ENCODE measurements at regions not wholly inside any gene's neighbourhood (a gene's known extent, or its start where the extent isn't known, plus 50 kb on each side); places are given as distances from the start of the nearest gene placed in this dataset.
"Not testable (repeated sequence)": the region's sequence is repeated elsewhere in the genome, so short reads cannot be mapped to it uniquely, and the experiment has no call there.

DNA sequence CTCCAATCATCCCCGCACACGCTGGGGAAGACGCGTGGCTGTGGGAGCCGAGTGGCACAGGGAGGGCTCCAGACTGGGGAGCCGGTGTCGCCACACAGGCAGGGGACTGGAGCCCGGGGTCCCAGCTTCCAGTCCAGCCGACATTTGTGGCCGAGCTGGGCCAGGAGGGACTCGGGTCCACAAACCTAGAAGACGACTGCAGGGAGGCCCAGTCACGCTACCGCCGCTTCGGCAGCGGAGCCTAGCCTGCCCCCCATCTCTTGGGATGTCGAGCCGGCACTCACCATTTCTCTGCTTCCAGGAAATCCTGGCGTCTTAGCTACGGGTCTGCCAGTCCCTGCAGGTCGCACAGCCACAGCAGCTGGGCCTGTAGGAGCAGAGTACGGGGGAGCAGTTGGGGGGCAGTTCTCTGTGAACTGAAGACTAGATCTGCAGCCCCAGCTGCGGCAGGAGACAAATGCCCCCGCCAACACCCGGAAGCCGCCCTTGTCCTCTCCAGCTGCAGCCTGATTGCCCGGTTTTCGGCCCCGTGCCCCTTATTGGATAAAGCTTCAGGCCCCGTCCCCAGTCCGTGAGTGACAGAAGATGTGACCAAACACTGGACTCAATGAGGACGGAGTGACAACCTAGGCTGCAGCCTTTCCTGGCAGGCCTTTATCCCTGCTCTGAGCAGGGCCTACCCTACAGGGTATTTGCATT lies 270.7 kb downstream of the ZNF33B start:
- DNase-seq (ENCODE audit: low read depth in 2 of 2): no peak

DNA sequence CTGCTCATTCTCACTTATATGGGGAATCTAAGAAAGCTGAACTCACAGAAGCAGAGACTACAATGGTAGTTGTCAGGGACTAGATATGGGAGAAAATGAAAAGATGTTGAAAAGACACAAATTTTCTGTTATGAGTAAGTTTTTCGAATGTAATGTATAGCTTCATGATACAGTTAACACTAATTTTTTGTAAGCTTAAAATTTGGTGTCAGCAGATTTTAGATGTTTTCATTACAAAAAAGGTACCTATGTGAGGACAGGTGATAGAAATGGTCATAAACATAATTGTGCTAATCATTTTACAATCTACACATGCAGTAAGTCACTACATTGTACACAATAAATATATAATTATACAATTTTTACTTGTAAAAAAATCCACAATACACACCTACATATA lies 286.6 kb downstream of the ZNF33B start:
- no peak for DNase-seq (ENCODE audit: low read depth in 2 of 2)

DNA sequence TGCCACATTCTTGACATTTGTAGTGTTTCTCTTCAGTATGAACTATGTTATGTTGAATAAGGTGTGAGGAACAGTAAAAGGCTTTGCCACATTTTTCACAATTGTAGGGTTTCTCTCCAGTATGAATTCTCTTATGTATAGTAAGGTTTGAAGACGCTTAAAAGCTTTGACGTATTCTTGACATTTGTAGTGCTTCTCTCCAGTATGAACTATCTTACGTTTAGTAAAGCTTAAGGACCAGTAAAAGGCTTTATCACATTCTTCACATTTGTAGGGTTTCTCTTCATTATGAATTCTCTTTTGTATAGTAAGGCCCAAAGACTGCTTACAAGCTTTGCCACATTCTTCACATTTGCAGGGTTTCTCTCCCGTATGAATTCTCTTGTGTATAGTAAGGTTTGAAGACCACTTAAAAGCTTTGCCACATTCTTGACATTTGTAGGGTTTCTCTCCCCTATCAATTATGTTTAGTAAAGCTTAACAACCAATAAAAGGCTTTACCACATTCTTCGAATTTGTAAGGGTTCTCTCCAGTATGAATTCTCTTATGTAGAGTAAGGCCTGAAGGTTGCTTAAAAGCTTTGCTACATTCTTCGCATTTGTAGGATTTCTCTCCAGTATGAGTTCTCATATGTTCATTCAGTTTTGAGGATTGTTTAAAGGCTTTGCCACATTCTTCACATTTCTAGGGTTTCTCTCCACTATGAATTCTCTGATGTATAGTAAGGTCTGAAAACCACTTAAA lies 301.6 kb downstream of the ZNF33B start:
- not testable (repeated sequence) for DNase-seq (ENCODE audit: low read depth in 2 of 2)

DNA sequence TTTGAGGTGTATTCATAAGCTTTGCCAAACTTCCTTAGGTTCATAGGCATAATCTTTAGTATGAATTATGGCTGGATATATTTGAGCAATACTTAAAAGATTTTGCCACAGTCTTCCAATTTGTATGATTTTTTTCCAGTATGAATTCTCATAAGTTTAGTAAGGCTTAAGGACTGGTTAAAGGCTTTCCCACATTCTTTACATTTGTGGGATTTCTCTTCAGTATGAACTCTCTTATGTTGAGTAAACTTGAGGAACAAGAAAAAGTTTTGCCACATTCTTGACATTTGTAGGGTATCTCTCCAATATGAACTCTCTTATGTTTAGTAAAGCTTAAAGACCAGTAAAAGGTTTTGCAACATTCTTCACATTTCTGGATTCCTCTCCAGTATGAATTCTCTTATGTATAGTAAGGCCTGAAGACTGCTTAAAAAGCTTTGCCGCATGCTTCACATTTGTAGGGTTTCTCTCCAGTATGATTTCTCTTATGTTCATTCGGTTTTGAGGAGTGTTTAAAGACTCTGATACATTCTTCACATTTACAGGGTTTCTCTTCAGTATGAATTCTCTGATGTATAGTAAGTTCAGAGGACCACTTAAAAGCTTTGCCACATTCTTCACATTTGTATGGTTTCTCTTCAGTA lies 302.6 kb downstream of the ZNF33B start:
- not testable (repeated sequence) for DNase-seq (ENCODE audit: low read depth in 2 of 2)

DNA sequence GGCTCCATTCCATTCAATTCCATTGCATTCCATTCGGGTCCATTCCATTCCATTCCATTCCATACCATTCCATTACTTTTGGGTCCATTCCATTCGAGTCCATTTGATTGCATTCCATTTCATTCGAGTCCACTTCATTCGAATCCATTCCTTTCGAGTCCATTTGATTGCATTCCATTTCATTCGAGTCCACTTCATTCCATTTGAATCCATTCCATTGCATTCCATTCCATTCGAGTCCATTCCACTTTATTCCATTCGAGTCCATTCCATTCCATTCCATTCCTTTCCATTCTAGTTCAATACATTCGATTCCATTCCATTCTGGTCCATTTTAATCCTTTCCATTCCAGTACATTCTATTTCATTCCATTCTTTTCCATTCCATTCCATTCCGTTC lies 334.0 kb downstream of the ZNF33B start:
- no peak for DNase-seq (ENCODE audit: low read depth in 2 of 2)

DNA sequence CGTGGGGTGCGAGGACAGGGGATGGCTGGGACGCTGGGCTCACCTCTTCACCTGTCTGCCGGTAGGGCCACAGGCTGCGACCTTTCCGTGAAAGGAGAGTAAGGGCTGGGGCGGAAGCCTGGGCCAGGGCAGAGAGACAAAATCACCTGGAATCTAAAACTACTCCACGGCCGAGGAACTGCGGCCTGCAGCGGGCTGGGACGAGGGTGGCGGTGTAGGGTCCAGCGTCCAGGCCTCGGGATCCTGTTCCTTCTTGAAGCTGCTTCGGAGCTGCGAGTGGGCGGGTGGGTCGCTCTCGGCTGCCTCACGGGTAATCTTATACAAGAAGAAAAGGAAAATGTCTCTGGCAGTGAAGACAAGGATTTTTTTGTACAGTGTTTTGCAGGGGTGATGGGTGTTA lies 356.5 kb downstream of the ZNF33B start:
- not testable (repeated sequence) for DNase-seq (ENCODE audit: low read depth in 2 of 2)

DNA sequence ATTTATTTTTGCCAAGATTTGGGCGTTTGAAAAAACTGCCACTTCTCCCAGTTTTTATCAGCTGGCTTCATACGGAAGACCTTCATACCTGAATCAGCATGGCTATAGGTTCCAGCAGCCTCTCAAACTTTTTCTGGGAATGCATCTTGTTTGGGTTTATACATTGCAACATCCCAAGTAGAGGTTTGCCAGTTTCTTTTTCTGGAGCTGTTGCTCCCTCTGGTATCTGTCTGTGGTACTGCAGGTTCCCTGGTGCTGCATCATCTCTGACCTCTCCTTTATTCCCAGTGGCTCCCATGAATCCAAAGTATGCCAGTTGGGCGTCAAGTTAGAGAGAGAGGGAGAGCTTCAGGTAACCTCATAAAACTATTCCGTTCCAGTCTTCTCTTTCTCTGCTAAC lies 368.6 kb downstream of the ZNF33B start:
- DNase-seq (ENCODE audit: low read depth in 2 of 2): not testable (repeated sequence)

DNA sequence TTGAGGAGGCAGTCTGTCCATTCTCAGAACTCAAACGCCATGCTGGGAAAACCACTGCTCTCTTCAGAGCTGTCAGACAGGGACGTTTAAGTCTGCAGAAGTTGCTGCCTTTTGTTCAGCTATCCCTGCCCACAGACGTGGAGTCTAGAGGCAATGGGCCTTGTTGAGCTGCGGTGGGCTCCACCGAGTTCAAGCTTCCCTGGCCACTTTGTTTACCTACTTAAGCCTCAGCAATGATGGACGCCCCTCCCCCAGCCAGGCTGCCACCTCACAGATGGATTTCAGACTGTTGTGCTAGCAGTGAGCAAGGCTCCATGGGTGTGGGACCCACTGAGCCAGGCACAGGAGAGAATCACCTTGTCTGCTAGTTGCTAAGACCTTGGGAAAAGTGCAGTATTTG lies 375.1 kb downstream of the ZNF33B start:
- DNase-seq (ENCODE audit: low read depth in 2 of 2): not testable (repeated sequence)

DNA sequence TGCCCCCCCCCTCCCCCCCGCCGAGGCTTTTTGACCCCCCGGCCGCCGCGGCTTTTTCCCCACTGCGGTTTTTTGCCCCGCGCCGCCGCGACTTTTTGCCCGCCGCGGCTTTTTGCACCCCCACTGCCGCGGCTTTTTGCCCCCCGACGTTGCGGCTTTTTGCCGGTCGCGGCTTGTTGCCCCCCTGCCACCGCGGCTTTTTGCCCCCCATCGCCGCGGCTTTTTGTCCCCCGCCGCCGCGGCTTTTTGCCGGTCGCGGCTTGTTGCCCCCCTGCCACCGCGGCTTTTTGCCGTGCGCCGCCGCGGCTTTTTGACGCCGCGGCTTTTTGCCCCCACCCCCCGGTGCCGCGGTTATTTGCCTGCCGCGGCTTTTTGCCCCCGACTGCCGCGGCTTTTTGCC lies 395.4 kb downstream of the ZNF33B start:
- not testable (repeated sequence) for DNase-seq (ENCODE audit: low read depth in 2 of 2)

DNA sequence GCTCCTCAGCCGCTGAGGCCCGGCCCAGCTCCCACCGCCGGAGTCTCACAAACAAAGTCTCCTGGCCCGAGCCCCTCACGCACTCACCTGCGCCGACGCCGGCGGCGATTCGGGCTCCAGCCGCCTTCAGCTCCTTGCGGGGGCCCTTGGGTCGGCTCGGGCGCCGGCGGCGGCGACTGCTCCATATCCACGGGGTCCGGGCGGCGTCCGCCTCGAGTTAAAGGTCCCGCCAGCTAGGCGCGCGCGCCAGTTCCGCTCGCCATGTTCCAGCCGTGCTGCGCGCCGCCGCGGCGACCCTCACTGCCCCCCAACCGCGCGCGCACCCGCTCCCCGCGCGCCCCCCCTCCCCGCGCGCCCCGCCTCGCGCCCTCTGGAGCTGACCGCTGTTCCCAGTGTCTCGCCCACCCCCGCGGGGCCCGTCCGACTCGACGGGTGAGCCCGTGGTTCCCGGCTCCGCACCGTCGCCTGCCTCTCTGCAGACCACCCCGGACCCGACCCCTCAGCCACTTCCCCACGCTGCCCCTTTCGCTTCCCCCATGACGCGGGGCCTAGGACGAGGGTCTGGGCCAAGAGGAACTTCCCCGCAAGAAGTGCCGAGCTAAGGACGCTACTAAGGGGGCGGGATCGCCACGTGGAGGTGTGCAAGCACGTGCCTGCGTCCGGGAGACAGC lies 396.1 kb downstream of the ZNF33B start:
- DNase-seq (ENCODE audit: low read depth in 2 of 2): no peak

DNA sequence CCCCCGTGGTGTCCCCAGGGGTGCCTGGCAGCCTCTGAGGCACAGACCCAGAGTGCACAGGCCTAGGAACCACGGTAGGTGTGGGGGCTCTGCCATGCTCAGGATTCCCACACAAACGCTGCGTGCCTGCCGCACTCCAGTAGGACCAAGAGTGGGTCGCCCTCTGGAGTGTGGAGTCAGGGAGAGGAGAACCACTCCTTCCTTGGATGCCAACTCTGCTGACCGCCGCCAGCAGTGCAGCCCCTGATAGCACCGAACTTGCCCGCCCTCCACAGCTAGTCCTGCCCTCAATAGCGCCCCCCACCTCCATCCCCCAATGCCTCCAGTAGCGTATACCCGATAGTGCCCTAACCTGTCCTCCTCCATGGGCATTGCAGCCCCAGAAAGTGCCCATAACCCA lies 402.0 kb downstream of the ZNF33B start:
- not testable (repeated sequence) for DNase-seq (ENCODE audit: low read depth in 2 of 2)

DNA sequence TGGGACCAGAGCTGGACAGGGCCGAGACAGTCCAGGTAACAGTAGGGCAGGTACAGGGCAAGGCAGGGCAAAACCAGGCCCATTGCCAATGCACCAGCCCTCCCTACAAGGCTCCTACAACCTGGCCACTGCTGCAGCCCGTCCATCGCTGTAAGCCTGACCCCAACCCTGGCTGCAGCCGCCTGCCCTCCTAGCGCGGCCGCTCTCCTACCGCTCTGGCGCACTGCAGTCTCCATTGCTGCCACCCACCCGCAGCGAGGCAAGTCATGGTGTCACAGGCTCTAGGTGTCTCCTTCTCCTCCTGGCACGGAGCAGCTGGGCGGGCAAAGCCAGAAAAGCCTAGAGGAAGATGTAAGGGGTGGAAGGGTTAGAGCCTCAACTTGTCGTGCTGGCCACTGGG lies 402.6 kb downstream of the ZNF33B start:
- not testable (repeated sequence) for DNase-seq (ENCODE audit: low read depth in 2 of 2)

DNA sequence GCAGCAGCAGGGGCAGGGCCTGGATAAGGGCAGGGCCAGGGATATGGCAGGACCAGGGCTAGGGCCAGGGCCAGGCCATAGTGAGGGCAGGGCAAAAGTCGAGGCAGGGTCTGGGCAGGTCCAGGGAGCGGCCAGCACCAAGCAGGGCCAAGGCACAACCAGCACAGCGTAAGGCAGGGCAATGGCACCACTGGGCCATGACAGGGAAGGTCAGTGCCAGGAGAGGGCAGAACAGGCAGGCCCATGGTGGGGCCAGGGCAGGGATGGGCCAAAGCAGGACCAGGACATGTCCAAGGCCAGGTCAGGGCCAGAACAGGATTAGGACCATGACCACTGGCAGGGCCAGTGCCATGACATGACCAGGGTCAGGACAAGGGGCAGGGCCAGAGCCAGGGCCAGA lies 403.1 kb downstream of the ZNF33B start:
- not testable (repeated sequence) for DNase-seq (ENCODE audit: low read depth in 2 of 2)

DNA sequence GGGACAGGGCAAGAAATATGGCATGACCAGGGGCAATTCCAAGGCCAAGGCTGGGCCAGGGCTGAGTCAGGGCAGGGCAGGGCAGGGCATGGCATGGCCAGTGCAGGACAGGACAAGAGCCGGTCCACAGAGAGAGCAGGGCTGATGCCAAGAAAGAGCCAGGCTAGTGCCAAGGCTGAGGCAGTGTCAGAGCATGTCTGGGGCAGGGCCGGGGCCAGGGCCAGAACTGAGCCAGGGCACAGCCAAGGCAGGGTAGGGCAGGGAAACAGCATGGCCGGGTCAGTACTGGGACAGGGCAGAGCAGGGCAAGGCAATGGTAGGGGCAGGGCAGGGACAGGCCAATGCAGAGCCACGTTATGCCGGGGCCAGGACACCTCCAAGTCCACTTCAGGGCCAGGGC lies 403.9 kb downstream of the ZNF33B start:
- not testable (repeated sequence) for DNase-seq (ENCODE audit: low read depth in 2 of 2)

DNA sequence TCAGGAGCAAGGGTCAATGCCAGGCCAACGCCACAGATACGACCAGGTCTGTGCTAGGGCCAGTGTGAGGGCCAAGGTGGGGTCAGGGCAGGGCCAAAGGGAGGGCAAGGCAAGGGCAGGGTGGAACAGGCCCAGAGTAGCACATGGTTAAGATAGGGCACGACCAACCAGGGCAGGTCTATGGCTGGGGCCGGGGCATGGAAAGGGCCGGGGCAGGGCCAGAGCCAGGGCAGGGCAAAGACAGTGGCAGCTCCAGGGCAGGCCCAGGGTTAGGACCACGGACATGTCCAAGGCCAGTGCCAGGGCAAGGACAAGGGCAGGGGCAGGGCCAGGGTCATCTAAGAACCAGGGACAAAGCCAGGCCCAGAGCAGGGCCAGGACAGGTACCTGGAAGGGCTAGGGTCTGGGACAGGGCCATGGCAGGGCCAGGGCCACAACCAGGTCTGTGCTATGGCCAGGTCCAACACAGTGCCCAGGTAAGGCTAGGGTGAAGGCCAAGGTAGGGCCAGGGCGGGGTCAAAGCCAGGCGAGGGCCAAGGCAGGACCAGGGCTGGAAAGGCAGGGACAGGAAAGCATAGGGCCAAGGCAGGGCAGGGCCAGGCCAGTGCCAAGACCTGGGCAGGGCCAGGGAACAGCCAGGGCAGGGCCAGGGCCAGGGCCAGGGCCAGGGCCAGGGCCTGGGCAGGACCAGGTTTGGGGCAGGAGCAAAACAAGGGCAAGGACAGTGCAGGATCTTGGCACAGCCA lies 404.7 kb downstream of the ZNF33B start:
- DNase-seq (ENCODE audit: low read depth in 2 of 2): not testable (repeated sequence)

DNA sequence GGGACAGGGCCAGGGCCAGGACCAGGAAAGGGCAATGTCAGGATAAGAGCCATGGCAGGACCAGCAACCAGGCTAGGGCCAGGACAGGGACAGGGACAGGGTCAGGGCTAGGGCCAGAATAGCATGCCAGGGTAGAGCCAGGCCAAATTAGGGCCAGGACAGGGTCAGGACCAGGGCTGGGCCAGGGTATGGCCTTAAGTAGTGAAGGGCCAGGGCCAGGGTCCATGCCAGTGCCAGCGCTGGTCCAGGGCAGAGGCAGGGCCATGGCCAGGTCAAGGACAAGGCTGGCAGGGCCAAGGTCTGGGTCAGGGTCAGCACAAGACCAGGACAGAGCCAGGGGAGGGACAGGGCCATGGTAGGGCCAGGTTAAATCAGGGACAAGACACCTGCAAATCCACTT lies 405.4 kb downstream of the ZNF33B start:
- DNase-seq (ENCODE audit: low read depth in 2 of 2): not testable (repeated sequence)

DNA sequence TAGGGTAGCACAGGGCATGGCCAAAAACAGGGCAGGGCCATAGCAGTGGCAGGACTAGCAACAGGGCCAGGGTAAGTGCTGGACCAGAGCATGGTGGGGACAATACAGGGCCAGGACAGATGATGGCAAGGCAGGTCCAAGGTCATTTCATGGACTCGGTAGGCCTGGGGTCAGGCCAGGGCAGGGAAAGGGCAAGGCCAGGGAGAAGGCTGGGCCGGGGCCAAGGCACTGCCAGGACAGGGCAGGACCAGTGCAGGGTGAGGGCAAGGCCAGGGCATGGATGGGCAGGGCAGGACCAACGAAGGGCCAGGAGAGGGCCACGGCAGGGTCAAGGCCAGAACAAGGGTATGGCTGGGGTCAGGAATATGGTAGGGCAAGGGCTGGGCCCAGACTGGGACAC lies 407.6 kb downstream of the ZNF33B start:
- DNase-seq (ENCODE audit: low read depth in 2 of 2): not testable (repeated sequence)

DNA sequence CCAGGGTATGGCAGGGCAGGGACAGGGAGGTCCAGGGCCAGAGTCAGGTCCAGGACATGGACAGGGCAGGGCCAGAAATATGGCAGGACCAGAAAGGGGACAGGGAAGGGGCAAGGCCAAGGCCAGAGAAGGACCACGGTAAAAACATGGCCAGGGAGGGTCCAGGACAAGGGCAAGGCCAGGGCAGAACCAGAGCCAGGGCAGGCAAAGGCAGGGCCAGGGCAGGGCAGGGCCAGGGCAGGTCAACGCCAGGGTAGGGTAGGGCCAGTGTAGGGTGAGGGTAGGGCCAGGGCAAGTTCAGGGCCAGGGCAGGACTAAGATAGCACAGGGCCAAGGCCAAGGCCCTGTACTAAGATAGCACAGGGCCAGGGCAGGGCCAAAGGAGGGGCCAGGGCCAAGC lies 408.3 kb downstream of the ZNF33B start:
- DNase-seq (ENCODE audit: low read depth in 2 of 2): not testable (repeated sequence)

DNA sequence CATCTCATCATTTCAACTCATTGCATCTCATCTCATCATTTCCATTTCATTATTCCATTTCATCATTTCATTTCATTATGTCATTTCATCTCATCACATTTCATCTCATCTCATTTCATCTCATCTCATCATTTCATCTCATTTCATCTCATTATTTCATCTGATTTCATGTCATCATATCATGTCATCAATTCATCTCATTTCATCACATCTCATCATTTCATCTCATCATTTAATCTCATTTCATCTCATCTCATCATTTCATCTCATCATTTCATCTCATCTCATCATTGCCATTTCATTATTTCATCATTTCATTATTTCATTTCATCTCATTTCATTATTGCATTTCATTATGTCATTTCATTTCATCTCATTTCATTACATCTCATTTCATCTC lies 410.5 kb downstream of the ZNF33B start:
- DNase-seq (ENCODE audit: low read depth in 2 of 2): not testable (repeated sequence)

DNA sequence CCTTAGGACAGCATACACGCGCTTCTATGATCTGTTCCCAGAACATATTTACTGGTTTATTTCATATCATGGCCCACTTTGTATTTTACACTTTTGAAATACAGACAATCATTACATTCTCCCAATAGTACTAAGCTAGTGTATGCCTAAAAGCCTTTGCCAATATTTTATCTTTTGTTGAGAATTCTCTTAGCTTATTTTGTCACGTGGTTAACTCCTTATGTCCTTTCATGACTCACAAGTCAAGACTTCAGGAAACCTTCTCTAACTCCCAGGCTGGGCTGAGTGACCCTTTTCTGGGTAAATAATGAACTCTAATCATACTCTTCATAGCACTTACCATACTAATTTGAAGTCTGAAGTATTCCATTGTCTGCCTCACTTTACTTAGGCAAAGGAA lies 444.8 kb downstream of the ZNF33B start:
- DNase-seq (ENCODE audit: low read depth in 2 of 2): not testable (repeated sequence)

DNA sequence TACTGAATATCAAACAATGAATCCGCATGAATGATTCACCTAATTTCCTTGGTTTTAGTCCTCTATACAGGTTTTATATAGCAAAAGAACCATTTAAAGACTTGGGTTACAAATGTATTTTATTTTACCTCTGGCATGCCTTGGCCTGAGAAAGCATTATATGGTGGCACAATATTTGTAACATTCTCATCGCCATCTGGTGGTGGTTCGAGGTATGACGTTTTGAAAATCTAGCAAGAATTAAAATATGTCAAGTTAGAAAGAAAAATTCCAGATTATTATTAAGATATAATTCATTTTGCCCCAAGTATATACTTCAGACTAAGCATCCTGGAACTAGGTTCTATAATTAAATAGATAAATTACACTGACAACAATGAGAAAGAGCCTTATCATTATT lies 445.9 kb downstream of the ZNF33B start:
- DNase-seq (ENCODE audit: low read depth in 2 of 2): peak; percentile 11 to 41
